HepG2 (cell line): ENCODE measurements at regions not wholly inside any gene's neighbourhood (a gene's known extent, or its start where the extent isn't known, plus 50 kb on each side); places are given as distances from the start of the nearest gene placed in this dataset.

ENCODE experiments used
- ATAC-seq: fragments of 200-7000 bp; cut with Tn5 transposase; 3 replicates; pipeline ENCODE4 v1.9.1; 2020; ENCODE audit warnings: mild to moderate bottlenecking, moderate library complexity
- BruUV-seq: library from RNA; stranded (reverse); fragments of 400-500 nt; replicated peaks from 2 replicates; lab custom pipeline; 2021; lab: Mats Ljungman, UMichigan
- CTCF ChIA-PET: fragments of 300-600 bp; formaldehyde crosslinking; extraction: SDS; loops from one replicate; lab custom pipeline; 2021; ENCODE audit warnings: low total read pairs, inconsistent platforms, low intra/inter-chr PET ratio; lab: Yijun Ruan, JAX
- POLR2A ChIA-PET: fragments of 350-600 bp; sonication (Branson Sonifier 250); formaldehyde crosslinking; loops from one replicate; lab custom pipeline; 2020; ENCODE audit warnings: antibody characterized with exemption, inconsistent platforms; lab: Yijun Ruan, JAX
- DNase-seq: peaks from one replicate; pipeline ENCODE4 v3.0.0-alpha.2; 2015; ENCODE audit warnings: low spot score
- FAIRE-seq: peaks from 3 replicates; lab custom pipeline; 2011; peaks lifted over from hg19 to GRCh38; lab: Jason Lieb, UNC
- H2AFZ ChIP-seq: one replicate; pipeline ENCODE4 v1.6.1; 2011; ENCODE audit warnings: low read length, inconsistent platforms
- H3K27ac ChIP-seq: fragments of 300-600 bp; 3 replicates; pipeline ENCODE4 v1.8.0; 2011; ENCODE audit warnings: mixed run types, mild to moderate bottlenecking, mixed read lengths, low read length, inconsistent platforms; ENCODE audit not compliant: insufficient read depth; ENCODE audit errors: extremely low read length
- H3K27me3 ChIP-seq, 2 experiments: fragments of 200-600 bp in 1 of 2; 2 replicates in 1 of 2; 3 replicates in 1 of 2; pipeline versions ENCODE4 v1.6.0 to v1.8.0; 2011; ENCODE audit warnings: low read length in 2 of 2, mild to moderate bottlenecking in 2 of 2, moderate library complexity in 2 of 2, inconsistent platforms in 1 of 2; ENCODE audit not compliant: insufficient read depth in 2 of 2, control insufficient read depth in 1 of 2
- H3K36me3 ChIP-seq, 2 experiments: fragments of 200-600 bp in 1 of 2; replicated peaks in 1 of 2; 2 replicates in 1 of 2; 3 replicates in 1 of 2; pipeline versions ENCODE4 v1.5.1 to v1.8.0; 2011; ENCODE audit warnings: low read length in 2 of 2, inconsistent platforms in 1 of 2; ENCODE audit not compliant: insufficient read depth in 2 of 2, control insufficient read depth in 1 of 2
- H3K4me1 ChIP-seq: 2 replicates; pipeline ENCODE4 v1.5.1; 2012; ENCODE audit warnings: low read length, inconsistent platforms; ENCODE audit not compliant: insufficient read depth
- H3K4me2 ChIP-seq: 2 replicates; pipeline ENCODE4 v1.6.0; 2011; ENCODE audit warnings: low read depth, low read length, inconsistent platforms
- H3K4me3 ChIP-seq, 3 experiments: fragments of 200-600 bp in 1 of 3; sonication (generic), shearing (Covaris generic) in 1 of 3; replicated peaks in 1 of 3; 2 replicates each; pipeline ENCODE4 v1.5.1; 2011 to 2016; ENCODE audit warnings: low read length in 3 of 3, inconsistent platforms in 2 of 3, low read depth in 2 of 3, mild to moderate bottlenecking in 2 of 3, control low read depth in 1 of 3, mixed read lengths in 1 of 3; ENCODE audit not compliant: insufficient read depth in 1 of 3
- H3K79me2 ChIP-seq: one replicate; pipeline ENCODE4 v1.6.1; 2011; ENCODE audit warnings: low read length, inconsistent platforms; ENCODE audit not compliant: insufficient read depth
- H3K9ac ChIP-seq: 2 replicates; pipeline ENCODE4 v1.6.0; 2011; ENCODE audit warnings: mild to moderate bottlenecking, low read depth, low read length, inconsistent platforms; ENCODE audit not compliant: insufficient read depth
- H3K9me3 ChIP-seq: 2 replicates; pipeline ENCODE4 v1.5.1; 2012; ENCODE audit warnings: mild to moderate bottlenecking, low read length
- H4K20me1 ChIP-seq: 2 replicates; pipeline ENCODE4 v1.6.0; 2011; ENCODE audit warnings: inconsistent platforms, mild to moderate bottlenecking, low read length, moderate library complexity; ENCODE audit not compliant: insufficient read depth
- ERF ChIP-seq: IDR thresholded peaks from 2 replicates; pipeline ENCODE4 v1.6.1; 2018; ENCODE audit warnings: missing biosample characterization, missing genetic modification reagents
- FOXP4 ChIP-seq: sonication (generic); formaldehyde crosslinking; IDR thresholded peaks from 2 replicates; pipeline ENCODE4 v1.4.0; 2020; ENCODE audit warnings: missing genetic modification reagents
- GABPB1 ChIP-seq: IDR thresholded peaks from 2 replicates; pipeline ENCODE4 v1.6.1; 2016; ENCODE audit warnings: mild to moderate bottlenecking, missing genetic modification reagents, moderate library complexity, missing compliant biosample characterization
- JUN ChIP-seq: sonication (generic); formaldehyde crosslinking; IDR thresholded peaks from 2 replicates; pipeline ENCODE4 v1.4.0; 2020; ENCODE audit warnings: mild to moderate bottlenecking, missing genetic modification reagents
- POGZ ChIP-seq: sonication (generic); formaldehyde crosslinking; IDR thresholded peaks from 2 replicates; pipeline ENCODE4 v1.4.0; 2020; ENCODE audit warnings: mild to moderate bottlenecking, missing genetic modification reagents
- SKI ChIP-seq: fragments of 450-650 bp; IDR thresholded peaks from one replicate; pipeline ENCODE4 v1.6.1; 2018; ENCODE audit warnings: mild to moderate bottlenecking; ENCODE audit not compliant: partially characterized antibody
- SKIL ChIP-seq: sonication (generic); formaldehyde crosslinking; IDR thresholded peaks from 2 replicates; pipeline ENCODE4 v1.8.0; 2022; ENCODE audit warnings: missing genetic modification reagents, mild to moderate bottlenecking, moderate library complexity, borderline replicate concordance
- SMARCC2 ChIP-seq: fragments of 450-650 bp; IDR thresholded peaks from 2 replicates; pipeline ENCODE4 v1.6.1; 2017; ENCODE audit warnings: antibody characterized with exemption, mild to moderate bottlenecking
- TAF1 ChIP-seq: sonication (generic); formaldehyde crosslinking; IDR thresholded peaks from 2 replicates; pipeline ENCODE4 v1.4.0; 2020; ENCODE audit warnings: missing genetic modification reagents
- ZNF724P ChIP-seq: sonication (generic); formaldehyde crosslinking; IDR thresholded peaks from 2 replicates; pipeline ENCODE4 v1.8.0; 2022; ENCODE audit warnings: missing genetic modification reagents, borderline replicate concordance
- ZSCAN29 ChIP-seq: sonication (generic); formaldehyde crosslinking; conservative IDR thresholded peaks from 2 replicates; pipeline ENCODE4 v1.4.0; 2020; ENCODE audit warnings: mild to moderate bottlenecking, missing genetic modification reagents
- WGBS: methylation state at CpG from one replicate; pipeline ENCODE4 v1.1.6; 2017; ENCODE audit warnings: low lambda C conversion rate; 5-methylcytosine and 5-hydroxymethylcytosine counted together
- in situ Hi-C: cut with HindIII; loops from 2 replicates; pipeline ENCODE4 v1.10.0; 2017; ENCODE audit warnings: low pct_unique_long_range_greater_than_20kb; ENCODE audit not compliant: extremely low pct_ligation_motif_present
- intact Hi-C: fragments of 100-400 bp; cut with micrococcal nuclease; formaldehyde crosslinking; loops from one replicate; pipeline ENCODE4 v1.10.0; 2022; ENCODE audit not compliant: unreplicated experiment
- TF ChIP-seq, protein P1 (sequence below): fragments of 450-650 bp; IDR thresholded peaks from 2 replicates; pipeline ENCODE4 v1.6.1; 2017
- TF ChIP-seq, protein P2 (sequence below): sonication (generic); formaldehyde crosslinking; IDR thresholded peaks from 2 replicates; pipeline ENCODE4 v1.9.0; 2021; ENCODE audit warnings: missing genetic modification reagents, borderline replicate concordance

GRCh38 chr3:25289663-25290062, 138.4 kb upstream of the RARB start:
- ChIA-PET POLR2A (no interaction called here), CTCF (no interaction called here)
- no peak for ATAC-seq
- TF ChIP-seq SKI (no peak), SMARCC2 (no peak), TAF1 (CRISPR knock-in tag) (no peak), ZSCAN29 (CRISPR knock-in tag) (no peak), POGZ (CRISPR knock-in tag) (no peak), JUN (no peak), ZNF724P (CRISPR knock-in tag) (no peak), ERF (CRISPR knock-in tag) (no peak), GABPB1 (CRISPR knock-in tag) (no peak)
- TF ChIP-seq, protein P1, sequence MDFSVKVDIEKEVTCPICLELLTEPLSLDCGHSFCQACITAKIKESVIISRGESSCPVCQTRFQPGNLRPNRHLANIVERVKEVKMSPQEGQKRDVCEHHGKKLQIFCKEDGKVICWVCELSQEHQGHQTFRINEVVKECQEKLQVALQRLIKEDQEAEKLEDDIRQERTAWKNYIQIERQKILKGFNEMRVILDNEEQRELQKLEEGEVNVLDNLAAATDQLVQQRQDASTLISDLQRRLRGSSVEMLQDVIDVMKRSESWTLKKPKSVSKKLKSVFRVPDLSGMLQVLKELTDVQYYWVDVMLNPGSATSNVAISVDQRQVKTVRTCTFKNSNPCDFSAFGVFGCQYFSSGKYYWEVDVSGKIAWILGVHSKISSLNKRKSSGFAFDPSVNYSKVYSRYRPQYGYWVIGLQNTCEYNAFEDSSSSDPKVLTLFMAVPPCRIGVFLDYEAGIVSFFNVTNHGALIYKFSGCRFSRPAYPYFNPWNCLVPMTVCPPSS = no peak
- no peak overlapping the region for H3K4me2 ChIP-seq
- FAIRE-seq = no peak
- in situ Hi-C loops = no loop called here
- H3K79me2 ChIP-seq = no peaks in the 10 kb centered on the region
- H4K20me1 ChIP-seq = no peaks in the 10 kb centered on the region
- no peak overlapping the region for H3K27ac ChIP-seq
- intact Hi-C loops = no loop called here
- H3K4me3 ChIP-seq = no peak overlapping the region
- H3K36me3 ChIP-seq = no peaks in the 10 kb centered on the region
- H3K27me3 ChIP-seq = no peaks in the 10 kb centered on the region
- DNase-seq = no peak
- BruUV-seq = no TSS peak
- H3K9ac ChIP-seq = no peak overlapping the region
- 0% methylated on average over 2 of the region's 2 CpGs for WGBS
- H3K9me3 ChIP-seq = no peaks in the 10 kb centered on the region
- no peak overlapping the region for H2AFZ ChIP-seq
- H3K4me1 ChIP-seq = no peaks in the 10 kb centered on the region

DNA sequence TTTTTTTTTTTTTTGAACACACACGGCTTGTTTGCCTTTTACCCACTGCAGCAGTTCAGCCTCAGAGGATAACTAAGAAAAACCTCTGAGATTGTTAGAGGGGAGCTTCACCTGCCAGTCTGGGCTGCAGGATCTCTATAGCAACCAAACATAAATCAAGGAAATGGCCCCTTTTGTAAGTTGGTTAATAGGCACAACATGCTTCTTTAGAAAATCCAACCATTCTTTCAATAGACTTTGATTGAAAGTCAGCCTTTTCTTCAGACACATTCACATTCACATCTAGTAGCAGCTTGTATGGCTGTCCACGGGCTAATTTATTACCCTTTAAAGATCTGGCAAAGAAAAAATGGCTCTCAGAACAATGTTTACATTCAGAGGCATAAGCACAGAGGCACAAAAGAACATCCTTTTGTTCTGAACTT, 136.6 kb upstream of the RARB start:
- intact Hi-C loops = no loop called here
- POLR2A ChIA-PET = no interaction called here
- CTCF ChIA-PET = no interaction called here
- Histone ChIP-seq H3K9me3 (no peaks in the 10 kb centered on the region), H3K9ac (no peak overlapping the region), H3K27me3 (no peaks in the 10 kb centered on the region), H3K4me2 (no peak overlapping the region), H3K4me1 (no peaks in the 10 kb centered on the region), H3K27ac (no peak overlapping the region), H3K4me3 (no peak overlapping the region), H2AFZ (no peak overlapping the region), H3K79me2 (no peaks in the 10 kb centered on the region), H4K20me1 (no peaks in the 10 kb centered on the region), H3K36me3 (no peaks in the 10 kb centered on the region)
- BruUV-seq = no TSS peak
- FAIRE-seq = no peak
- ATAC-seq = no peak
- in situ Hi-C loops = no loop called here
- 0% methylated on average over 2 of the region's 2 CpGs for WGBS
- DNase-seq = no peak
- TF ChIP-seq FOXP4 (CRISPR knock-in tag) (no peak), SKIL (CRISPR knock-in tag) (no peak)
- TF ChIP-seq, protein P2, sequence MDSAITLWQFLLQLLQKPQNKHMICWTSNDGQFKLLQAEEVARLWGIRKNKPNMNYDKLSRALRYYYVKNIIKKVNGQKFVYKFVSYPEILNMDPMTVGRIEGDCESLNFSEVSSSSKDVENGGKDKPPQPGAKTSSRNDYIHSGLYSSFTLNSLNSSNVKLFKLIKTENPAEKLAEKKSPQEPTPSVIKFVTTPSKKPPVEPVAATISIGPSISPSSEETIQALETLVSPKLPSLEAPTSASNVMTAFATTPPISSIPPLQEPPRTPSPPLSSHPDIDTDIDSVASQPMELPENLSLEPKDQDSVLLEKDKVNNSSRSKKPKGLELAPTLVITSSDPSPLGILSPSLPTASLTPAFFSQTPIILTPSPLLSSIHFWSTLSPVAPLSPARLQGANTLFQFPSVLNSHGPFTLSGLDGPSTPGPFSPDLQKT (CRISPR knock-in tag) = no peak
